Fibroblast of the aortic adventitia (primary cell): ENCODE measurements at regions not wholly inside any gene's neighbourhood (a gene's known extent, or its start where the extent isn't known, plus 50 kb on each side); places are given as distances from the start of the nearest gene placed in this dataset.

Experiments used
- DNase-seq: peaks from one replicate; pipeline ENCODE4 v3.0.0-alpha.2; 2010; ENCODE audit warnings: low read depth
- H3K4me3 ChIP-seq: 2 replicates; pipeline ENCODE4 v1.5.1; 2011; ENCODE audit warnings: low read depth, mild to moderate bottlenecking, control low read depth, low read length, moderate library complexity
- TF ChIP-seq, protein P1 (sequence below): IDR thresholded peaks from 2 replicates; pipeline ENCODE4 v1.5.1; 2011; ENCODE audit warnings: mild to moderate bottlenecking, low read length, control low read depth, inconsistent platforms; ENCODE audit not compliant: insufficient read depth

DNA sequence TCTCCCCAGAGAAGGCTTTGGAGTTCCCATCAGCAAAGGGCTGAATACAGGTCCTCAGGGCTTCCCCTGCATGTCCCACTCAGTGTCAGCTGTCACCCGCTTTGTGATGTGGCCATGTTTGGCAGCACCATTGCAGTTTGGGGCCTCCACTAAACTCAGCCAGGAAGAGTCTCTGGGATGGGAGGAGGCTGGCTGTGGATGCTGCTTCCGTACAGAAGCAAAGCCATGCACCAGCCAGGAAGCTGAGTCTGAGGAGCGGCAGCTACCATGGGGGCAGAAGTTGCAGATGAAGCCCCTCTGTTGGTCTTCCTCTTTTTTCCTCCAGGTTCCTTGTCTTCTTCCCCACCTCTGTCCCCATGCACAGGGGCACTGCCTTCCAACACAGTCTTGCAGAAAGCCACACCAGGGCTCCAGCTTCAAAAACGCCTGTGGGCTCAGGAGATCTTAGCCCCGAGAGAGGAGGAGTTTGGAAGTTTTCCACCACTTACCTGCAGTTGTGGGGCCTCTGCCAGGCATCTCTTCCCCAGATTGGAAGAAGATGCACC lies 416.8 kb downstream of the NPHP4 start:
- TF ChIP-seq, protein P1, sequence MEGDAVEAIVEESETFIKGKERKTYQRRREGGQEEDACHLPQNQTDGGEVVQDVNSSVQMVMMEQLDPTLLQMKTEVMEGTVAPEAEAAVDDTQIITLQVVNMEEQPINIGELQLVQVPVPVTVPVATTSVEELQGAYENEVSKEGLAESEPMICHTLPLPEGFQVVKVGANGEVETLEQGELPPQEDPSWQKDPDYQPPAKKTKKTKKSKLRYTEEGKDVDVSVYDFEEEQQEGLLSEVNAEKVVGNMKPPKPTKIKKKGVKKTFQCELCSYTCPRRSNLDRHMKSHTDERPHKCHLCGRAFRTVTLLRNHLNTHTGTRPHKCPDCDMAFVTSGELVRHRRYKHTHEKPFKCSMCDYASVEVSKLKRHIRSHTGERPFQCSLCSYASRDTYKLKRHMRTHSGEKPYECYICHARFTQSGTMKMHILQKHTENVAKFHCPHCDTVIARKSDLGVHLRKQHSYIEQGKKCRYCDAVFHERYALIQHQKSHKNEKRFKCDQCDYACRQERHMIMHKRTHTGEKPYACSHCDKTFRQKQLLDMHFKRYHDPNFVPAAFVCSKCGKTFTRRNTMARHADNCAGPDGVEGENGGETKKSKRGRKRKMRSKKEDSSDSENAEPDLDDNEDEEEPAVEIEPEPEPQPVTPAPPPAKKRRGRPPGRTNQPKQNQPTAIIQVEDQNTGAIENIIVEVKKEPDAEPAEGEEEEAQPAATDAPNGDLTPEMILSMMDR, result no peak
- DNase-seq, result no peak
- no peak overlapping the region for H3K4me3 ChIP-seq

GRCh38 chr1:5574641-5575040 lies 417.6 kb downstream of the NPHP4 start:
- no peak for DNase-seq
- TF ChIP-seq, protein P1, result no peak
- H3K4me3 ChIP-seq, result no peak overlapping the region

DNA sequence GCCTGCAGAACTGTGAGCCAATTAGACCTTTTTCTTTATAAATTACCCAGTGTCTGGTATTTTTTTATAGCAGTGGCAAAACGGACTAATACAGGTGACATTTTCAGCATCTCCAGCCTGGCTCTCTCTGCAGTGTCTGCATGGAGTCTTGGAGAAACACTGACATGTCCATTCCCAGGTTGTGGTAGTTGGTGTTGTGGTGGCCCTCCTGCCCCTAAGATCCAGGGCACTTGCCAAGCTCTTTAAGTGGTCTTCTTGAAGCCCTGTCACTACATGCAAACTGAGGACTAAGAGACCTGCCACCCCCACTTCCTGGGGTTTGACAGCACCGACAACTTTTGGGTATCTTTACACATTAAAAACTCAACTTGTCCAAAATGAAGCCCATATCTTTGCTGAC lies 419.4 kb downstream of the NPHP4 start:
- H3K4me3 ChIP-seq, result no peak overlapping the region

DNA sequence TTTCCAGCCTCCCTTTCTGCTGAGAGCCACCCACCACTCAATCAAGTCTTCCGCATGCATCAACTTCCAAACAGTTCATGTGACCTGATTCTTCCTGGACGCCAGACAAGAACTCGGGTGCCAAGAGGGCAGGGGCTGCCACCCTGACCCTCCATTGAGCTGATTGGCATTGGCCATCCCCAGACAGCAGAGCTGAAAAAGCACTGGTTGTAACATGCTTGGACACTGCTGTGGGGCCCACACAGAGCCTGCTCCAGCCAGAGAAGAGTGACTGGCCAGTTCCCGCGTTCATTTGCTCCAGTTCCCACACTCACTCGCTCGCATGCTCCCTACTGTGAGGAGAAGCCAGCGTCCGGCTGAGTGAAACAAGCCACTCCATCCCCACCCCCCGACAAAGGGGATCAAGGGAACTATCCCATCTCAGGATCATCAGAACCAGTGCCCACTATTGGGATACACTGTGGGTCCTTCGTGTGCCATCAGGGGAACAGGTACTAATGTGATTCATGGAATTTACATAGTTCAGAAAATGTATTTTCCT lies 420.3 kb downstream of the NPHP4 start:
- no peak for DNase-seq
- H3K4me3 ChIP-seq, result no peak overlapping the region
- TF ChIP-seq, protein P1, result no peak

More for the DNA sequence above, 419.4 kb downstream of the NPHP4 start:
- DNase-seq, result no peak
- TF ChIP-seq, protein P1, result no peak

- no peak overlapping the region for H3K4me3 ChIP-seq
- TF ChIP-seq, protein P1, result no peak
- no peak for DNase-seq
Observed at GRCh38 chr1:5571438-5571837, 420.8 kb downstream of the NPHP4 start.

DNA sequence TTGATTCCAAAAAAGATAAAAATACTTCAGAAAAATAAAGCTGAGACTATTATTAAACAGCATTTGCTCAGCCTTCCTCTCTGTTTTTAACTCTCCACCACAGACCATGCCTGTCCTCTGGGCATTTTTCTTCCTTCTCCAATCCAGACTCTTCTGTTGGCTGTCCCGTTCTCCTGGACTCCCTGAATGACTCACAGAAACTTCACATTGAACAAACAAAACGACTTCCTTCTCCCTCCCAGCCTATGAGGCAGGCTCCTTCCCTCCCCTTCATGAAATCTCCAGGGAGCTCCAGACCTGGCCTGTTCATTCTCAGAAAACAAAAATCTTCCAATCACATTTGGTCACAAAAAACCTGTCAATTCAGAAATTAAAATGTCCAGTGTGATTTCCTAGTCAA lies 421.3 kb downstream of the NPHP4 start:
- TF ChIP-seq, protein P1, result no peak
- H3K4me3 ChIP-seq, result no peak overlapping the region
- no peak for DNase-seq

DNA sequence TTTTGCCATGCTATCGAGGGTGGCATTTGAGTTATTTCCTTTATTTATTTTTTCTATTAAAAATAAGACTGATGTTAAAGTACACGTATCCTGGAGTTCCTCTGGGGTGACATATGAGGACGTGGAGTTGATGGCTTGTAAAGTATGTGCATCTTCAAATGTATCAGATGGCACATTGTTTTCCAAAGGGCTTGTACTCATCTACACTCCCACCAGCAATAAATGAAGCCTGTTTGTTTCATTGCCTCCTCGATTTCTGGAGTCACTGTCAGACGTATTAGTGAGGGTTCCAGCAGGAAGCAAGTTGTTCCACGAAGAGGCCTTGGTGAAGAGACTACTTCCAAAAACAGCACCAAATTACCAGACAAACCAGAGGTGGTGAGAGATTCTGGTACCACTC lies 423.9 kb downstream of the NPHP4 start:
- TF ChIP-seq, protein P1, result no peak
- DNase-seq, result no peak
- no peak overlapping the region for H3K4me3 ChIP-seq
